ENCODE measurements at regions not wholly inside any gene's neighbourhood (a gene's known extent, or its start where the extent isn't known, plus 50 kb on each side); places are given as distances from the start of the nearest gene placed in this dataset.

DNA sequence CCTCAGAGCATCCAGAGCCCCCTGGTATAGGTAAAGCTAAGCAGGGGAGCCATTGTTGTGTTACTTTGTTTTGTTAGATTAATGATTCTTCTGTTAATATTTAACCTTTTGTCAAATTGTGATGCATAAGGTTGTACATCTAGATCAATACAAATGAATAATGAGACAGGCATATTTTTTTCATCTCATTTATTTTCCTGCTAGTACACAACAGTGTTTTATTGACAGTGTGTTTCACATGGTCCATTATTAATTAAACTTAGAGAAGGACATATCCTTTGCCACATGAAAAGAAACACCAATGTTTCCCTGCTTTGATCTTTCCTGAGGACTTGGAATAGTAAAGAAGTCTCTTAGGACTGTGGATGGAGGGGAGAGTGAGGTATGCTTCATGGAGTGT, 543.6 kb upstream of the CFAP20DC start:
- no peak for DNase-seq (ENCODE audit: low read depth in 4 of 4, low spot score in 1 of 4)

DNA sequence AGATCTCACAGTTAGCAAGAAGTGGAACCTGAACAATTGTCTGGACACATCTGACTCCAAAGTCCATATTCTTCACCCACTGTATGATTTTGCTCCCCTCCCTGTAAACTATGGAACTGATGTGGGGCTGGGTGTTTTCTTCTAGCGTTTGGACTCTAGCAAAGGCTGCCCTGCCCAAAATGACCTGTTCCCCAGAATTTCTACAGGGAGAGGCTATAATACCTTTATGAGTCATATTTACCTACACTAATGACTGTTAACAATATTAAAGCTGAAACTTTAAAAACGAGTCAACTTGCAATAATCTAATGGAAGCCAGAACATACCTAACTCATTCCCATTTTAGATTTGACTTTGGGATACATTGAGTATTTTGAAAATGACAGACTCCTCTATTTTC, 531.2 kb upstream of the CFAP20DC start:
- DNase-seq (ENCODE audit: low read depth in 4 of 4, low spot score in 1 of 4): no peak

DNA sequence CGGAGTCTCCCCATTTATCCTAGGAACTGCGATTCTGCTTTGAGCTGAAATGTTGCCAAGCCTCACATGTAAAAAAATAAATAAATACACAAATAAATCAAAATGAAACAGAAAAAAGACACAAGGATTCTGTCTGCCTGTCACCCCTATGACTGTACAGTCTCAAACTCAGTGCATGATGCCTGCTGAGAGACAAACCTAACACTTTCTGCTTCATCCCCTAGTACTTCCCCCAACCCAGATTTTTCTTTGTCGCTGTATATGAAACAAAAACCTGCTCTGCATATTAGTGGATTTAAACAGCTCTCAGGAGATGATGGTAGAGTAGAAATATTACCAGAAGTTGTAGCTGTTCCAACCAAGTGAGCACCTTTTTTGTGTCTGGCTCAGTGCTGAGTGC, 530.7 kb upstream of the CFAP20DC start:
- DNase-seq (ENCODE audit: low read depth in 4 of 4, low spot score in 1 of 4): no peak

DNA sequence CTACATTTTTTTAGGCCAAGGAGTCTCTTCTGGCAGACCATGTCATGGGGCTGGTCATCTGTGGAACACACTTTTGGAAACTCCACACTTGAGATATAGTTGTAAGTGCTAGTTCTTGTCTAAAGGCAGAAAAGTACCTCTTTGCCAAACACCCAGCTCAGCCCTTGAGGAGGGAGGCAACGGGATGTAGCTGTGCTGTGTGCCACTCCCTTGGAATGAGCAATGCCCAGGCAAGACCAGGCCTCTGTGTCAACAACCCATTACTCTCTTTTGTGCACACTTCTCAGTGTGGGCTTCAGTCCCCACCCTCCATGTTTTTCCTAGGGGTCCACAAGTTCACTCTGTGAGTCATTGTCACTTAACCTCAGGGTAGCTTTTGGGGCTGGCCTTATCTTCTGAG, 528.3 kb upstream of the CFAP20DC start:
- DNase-seq (ENCODE audit: low read depth in 4 of 4, low spot score in 1 of 4): no peak

DNA sequence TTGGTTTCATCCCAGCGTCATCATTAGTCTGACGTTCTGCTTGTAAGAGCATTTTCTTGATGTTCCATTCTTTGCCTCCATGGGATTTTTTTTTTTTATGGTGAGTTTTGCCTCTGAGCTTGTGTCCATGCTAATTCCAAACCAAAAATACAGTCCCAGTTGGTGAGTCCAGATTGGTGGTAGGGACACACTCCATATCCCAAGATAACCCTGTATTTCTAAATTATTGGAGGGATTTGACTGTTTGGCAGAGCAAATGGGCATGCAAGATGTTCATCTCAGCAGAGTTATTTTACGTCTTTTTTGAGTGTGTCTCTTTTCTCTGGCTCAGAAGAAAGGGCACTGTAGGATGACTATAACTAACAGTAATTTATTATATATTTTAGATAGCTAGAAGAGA, 526.8 kb upstream of the CFAP20DC start:
- DNase-seq (ENCODE audit: low read depth in 4 of 4, low spot score in 1 of 4): no peak

DNA sequence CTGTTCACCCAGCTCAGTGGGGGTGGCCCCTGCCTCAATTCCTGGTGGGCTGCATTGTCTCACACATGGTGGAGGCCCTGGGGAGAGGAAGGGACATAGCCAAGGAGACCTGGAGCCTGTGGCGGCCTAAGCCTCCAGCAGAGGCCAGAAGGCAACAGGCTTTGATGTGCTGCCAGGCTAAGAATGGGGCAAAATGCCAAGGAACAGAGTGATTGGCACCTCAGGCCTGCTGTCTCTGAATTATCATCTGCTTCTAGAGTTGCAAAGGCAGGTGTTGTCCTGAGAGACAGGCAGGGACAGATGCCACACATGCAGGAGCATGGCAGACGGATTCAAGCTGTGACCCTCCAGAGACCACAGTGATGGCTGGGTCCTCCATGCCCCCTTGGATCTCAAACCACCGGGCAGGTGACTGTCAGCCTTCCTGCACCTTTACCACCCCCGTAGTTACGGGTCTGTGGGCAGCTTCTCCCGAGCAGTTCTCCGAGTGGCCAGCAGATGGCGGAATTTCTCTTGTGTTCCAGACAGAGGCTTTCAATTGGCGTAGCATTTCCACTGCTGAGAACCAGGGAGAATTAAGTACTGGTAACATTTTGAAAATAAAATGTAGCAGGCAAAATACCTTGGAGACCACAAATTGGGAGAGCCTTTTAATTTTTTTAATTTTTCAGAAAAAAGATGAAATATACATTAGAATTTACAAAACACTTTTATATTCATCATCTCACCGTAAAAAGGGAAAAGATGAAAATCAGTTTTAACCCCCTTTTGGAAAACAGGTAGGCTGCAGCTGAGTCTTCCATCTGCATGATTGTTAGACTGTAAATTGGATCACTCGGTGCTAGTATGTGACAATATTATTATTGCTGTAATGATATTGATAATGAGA, 525.5 kb upstream of the CFAP20DC start:
- DNase-seq (ENCODE audit: low read depth in 4 of 4, low spot score in 1 of 4): peak; percentile 74 to 88 (median 79)

DNA sequence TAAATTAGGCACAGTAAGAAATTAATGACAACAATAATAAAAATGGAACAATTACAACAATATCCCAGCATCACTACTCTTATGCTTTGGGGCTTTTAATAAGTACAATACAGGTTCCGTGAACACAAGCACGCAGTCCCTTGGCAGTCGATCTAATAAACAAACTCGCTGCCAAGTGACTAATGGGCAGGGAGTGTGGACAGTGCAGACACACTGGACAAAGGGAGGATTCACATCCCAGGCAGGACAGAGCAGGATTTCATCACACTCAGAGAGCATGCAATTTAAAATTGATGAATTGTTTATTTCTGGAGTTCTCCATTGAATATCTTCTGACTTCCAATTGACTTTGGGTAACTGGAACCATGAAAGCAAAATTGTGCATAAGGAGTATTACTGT, 524.1 kb upstream of the CFAP20DC start:
- no peak for DNase-seq (ENCODE audit: low read depth in 4 of 4, low spot score in 1 of 4)

DNA sequence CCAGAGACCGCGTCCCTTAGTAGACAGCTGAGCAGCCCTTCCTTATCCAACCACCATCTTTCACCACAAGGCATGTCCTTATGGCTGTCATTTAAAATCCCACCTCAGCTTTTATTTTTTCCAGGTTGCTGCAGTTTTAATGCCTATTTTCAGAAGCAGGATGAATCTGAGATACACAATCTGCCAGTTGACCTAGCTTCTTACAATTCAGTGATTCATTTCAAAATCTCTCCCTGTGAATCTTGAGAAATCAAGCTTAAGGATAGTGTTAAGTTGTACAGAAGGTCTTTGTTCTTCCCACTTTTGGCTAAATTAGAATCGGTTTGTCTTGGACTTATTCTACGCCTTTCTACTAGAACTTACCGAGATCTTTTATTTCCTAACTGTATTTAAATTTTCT, 522.3 kb upstream of the CFAP20DC start:
- no peak for DNase-seq (ENCODE audit: low read depth in 4 of 4, low spot score in 1 of 4)

DNA sequence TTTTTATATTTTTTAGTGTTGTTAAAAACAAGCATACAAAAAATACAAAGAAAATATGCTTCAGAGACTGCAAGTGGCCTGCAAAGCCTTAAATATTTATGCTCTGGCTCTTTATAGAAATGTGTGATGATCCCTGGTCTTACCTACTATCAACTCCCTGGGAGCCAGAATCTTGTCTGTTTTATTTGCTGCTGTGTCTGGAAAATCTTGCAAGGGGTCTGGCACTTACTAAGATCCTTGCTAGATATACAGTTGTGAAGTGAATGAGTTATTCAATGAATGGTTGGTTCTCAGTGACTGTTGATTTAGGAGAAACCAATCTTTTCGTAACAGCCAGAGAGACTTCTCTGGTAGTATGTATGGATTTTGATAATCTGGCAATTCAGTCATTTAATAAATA, 521.0 kb upstream of the CFAP20DC start:
- no peak for DNase-seq (ENCODE audit: low read depth in 4 of 4, low spot score in 1 of 4)

DNA sequence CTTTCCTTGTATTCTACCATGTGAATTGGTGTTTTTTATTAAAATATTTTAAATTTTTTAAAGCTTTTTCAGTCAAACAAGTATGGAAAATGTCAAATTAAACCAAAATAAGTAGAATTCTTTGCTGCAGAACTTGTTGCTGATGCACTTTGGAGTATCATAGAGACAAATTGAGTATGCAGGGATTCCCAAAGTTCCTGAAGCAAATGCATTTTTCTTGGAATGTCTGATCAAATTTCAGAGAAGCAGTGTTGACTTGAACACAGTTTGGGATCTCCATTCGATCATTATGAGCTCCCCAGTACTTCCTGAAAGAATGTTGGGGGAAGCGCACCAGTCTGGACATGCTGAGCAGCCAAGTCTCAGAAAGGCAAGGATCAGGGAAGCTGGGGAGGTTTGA, 517.8 kb upstream of the CFAP20DC start:
- DNase-seq (ENCODE audit: low read depth in 4 of 4, low spot score in 1 of 4): no peak

DNA sequence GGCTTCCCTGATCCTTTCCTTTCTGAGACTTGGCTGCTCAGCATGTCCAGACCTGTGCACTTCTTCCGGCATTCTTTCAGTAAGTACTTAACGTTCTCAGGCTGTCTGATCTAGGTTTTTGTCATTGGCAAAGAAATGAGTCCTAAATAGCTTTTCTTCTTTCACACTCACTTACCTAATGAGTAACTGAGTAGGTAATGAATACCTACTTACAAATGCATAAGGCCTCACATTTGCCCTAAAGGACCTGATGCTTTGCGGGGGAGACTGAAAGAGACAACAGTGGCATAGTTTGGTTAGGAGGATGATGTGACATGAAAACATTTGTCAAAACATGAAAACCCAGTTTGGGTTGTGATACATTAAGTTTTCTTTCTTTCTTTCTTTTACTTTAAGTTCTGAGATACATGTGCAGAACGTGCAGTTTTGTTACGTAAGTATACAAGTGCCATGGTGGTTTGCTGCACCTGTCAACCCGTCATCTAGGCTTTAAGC, 516.7 kb upstream of the CFAP20DC start:
- DNase-seq (ENCODE audit: low read depth in 4 of 4, low spot score in 1 of 4): no peak

DNA sequence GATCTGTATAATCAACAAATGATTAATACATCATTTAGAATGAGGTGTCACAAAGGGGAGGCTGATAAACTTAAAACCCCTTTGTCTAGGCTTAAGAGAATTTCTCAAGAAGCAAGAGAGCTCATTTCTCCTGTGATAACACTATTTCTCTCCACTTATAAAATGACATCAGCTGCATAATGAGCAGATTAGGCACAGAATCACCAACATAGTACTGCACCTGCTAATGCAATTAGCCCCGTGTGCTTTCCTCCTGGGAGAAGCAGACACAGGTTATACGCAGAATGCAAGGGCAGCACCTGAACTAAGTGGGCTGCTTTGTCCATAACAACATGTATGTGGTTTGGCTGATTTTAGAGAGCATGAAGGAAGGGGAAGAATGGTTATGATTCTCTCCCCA, 515.3 kb upstream of the CFAP20DC start:
- no peak for DNase-seq (ENCODE audit: low read depth in 4 of 4, low spot score in 1 of 4)

DNA sequence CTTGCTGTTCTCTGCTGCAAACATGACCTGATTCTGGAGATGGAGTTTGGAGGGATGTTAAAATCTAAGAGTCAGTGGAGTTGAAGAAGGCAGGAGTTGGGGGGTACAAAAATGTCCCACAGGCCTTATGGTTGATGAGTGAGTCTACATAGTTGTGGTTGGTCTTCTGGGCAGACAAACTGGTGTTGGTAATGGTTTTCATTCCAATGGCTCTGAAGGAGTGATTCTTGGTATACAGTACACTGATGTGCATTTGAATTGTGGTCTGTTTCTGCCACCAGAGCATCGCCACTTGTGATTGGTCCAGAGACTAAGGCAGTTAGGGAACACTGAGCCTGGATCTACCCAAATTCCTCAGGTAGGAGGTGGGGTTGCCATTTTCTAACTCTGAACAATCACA, 514.1 kb upstream of the CFAP20DC start:
- DNase-seq (ENCODE audit: low read depth in 4 of 4, low spot score in 1 of 4): no peak

DNA sequence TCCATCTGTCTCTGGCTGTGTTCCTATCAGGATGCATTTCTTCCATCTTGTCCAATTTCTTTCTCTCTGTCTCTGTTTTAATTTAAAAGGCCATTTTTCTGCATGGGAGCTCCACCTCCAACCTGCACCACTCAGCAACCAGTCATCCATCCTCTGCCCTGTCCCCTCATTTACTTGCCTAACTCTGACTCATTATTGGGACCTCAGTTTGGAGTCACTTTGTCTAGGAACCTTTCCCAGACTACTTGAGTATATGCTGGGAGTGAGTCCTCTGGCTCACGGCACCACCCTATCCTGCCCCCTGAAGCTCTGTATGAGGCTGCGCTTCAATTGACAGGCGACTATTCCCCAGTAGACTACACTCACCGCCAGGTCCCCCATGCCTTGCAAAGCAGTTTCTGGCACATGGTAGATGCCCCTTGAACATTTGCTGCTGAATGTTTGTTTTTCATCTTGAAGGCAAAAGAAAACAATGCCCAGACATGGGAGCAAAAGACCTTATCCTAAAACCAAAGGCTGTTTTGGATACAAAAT, 513.3 kb upstream of the CFAP20DC start:
- DNase-seq (ENCODE audit: low read depth in 4 of 4, low spot score in 1 of 4): no peak

DNA sequence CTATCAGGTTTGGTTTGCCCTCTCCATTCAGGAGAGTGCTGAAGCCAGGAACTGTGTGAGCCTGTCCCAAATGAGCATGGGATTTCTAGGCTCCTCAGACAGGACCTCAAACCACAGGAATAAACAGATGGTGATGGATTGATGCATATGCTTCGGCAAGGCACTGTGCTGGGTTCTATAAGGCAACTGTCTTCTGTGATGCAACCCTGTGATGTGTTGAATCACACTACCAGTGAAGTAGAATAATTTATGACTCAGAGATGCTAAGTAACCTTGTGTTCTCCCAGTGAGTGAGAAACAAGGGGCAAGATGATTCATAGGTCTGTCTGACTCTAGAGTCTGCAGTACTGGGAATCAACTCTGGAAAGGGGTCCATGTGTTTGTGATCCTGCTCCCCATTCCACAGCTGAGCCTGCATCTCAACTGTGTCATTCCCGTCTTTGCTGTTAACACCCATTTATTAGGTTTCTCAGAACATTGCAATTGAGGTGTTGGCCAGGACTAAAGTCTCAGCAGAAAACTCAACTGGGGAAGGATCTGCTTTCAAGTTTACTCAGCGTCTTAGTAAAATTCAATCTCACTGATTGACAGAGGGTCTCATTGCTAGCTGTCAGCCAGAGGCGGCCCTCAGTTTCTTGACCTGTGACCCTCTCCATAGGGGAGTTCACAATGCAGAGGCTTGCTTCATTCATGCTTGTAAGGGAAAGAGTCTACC, 510.1 kb upstream of the CFAP20DC start:
- DNase-seq (ENCODE audit: low read depth in 4 of 4, low spot score in 1 of 4): peak in 1 of 4 experiments; percentile 15

DNA sequence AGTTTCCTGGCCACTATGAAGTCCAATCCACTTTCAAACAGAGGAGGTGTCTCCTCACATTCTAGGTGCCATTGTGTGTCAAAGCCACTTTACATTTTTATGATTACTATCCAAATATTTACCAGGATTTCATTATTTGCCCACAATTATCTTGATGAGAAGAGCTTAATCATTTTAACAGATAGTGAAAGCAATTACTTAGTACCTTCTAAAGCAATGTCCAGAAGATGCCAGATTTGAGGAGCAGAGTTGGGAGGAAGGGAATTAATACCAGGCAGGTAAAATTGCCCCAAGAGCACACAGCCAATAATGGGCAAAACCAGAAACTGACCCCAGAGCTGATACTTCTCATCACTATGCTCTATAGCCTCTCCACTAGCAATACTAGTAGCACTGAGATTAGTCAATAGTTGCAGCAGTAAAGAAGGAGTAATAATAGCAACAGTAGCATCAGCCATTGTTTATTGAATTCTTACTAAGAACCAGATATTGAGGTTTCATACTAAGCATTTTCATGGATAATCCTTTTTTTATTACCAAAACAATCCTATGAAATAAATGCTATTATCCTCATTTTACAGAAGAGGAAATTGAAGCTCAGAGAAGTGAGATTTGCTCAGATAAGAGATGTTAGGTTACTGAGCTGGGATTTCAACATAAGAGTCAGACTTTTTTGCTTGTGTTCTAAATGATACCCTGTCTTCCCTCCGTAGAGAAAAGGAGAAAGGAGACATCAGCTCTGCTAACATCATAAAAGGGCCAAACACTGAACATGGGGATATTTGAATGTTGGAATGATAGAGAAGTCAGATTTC, 509.3 kb upstream of the CFAP20DC start:
- no peak for DNase-seq (ENCODE audit: low read depth in 4 of 4, low spot score in 1 of 4)

DNA sequence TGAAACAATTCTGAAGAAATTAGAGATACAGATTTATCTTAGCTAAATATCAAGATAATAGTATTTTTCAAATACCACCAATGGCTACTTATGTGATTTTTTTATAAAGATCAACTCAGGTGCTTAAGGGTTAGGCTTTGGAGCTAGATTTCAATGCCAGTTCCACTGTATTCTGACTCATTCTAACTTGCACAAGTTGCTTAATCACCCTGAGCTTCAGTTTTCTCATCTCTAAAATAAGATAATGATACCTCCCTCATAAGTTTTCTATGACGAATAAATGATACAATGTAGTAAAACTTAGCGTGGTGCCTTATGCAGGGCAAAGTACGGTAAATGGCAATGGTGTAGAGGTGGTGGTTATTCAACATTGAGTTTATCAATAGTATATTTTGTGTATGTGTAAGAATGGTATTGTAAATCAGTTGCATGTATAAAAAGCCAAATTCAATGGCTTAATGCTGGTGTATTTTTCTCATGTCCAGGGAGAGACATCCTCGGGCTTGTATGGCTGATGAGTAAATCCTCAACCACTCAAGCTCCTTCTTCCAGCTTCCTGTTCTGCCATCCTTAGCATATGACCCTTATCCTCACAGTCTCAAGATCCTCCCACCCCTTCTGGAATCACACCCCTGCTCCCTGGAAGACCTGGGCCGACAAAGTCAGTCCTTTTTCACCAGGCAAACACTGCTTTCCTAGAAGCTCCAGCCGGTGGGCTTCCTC, 505.9 kb upstream of the CFAP20DC start:
- DNase-seq (ENCODE audit: low read depth in 4 of 4, low spot score in 1 of 4): no peak

DNA sequence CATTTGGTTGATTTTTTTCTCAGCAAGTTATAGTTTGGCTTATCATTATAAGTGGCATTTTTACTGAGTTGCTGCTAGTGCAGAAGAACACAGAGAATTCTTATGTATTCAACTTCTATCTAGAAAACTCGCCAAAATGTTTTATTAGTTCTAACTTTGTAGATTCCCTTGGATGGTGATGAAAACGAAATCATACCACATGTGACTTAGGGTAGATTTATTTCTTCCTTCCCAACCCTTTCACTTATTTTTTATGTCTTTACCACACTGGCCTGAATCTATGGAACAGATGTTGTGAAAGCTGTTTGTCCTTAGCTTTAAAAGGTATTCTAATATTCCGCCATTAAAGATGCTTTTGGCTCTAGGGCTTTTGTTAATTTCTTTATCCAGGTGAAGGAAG, 503.3 kb upstream of the CFAP20DC start:
- no peak for DNase-seq (ENCODE audit: low read depth in 4 of 4, low spot score in 1 of 4)

DNA sequence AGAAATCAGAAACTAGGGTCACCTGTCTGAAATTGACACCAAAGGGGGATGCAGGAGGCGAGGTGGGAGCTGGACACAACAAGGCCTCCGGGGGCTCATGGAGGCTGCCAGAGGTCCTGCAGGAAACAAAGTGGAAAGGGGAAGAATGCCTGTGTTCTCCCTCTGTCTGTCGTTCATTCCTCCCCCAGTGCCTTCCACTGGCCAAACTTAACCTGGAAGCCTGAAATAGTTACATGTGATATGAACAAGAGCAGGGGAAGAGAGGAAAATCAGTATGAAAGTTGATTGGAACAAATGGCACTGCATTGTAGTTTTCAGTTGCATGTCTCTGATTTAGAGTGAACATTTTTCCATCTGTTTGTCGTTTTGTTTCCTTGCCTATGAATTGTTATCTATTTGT, 502.0 kb upstream of the CFAP20DC start:
- DNase-seq (ENCODE audit: low read depth in 4 of 4, low spot score in 1 of 4): no peak

DNA sequence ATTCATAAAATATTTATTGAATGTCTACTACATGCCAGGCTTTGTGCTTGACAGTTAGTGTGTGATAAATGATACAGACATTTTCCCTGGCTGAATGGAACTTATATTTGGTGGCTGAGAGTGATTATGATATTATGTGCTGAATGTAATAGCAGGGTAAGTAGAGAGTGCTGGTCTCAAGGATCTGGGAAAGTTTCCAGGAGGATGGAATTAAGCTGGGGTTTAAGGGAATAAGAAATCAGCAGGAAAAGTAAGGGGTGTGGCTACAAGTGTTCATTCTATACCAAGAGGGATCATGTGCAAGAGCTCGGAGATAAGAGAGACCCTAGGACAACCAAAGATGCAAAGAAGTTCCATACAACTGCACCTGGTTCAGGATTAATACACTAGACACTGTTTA, 500.1 kb upstream of the CFAP20DC start:
- DNase-seq (ENCODE audit: low read depth in 4 of 4, low spot score in 1 of 4): no peak

DNA sequence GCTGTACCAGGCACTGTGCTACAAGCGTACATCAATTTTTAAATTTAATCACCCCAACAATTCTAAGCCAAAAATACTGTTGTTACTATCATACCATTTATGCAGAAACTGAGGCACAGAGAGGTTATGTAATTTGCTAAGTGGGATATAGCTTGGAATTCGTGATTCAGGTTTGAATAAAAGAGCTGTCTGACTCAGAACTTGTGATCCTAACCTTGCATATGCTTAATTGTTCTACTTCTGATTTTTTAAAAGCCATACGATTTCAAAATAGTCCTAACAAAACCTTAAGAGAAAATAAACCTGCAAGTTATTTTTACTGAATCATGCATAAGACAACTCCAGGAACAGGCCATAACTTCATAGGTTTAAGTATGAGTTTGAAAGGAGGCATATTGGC, 498.0 kb upstream of the CFAP20DC start:
- no peak for DNase-seq (ENCODE audit: low read depth in 4 of 4, low spot score in 1 of 4)
